IgD-negative memory B cell (primary cell): ENCODE measurements at regions not wholly inside any gene's neighbourhood (a gene's known extent, or its start where the extent isn't known, plus 50 kb on each side); places are given as distances from the start of the nearest gene placed in this dataset.
A peak's percentile ranks its signal among the peaks of the same experiment; 100 is the strongest.
"Not testable (repeated sequence)": the region's sequence is repeated elsewhere in the genome, so short reads cannot be mapped to it uniquely, and the experiment has no call there.

Experiments used
- H3K27ac Mint-ChIP-seq, 3 donors: one replicate each; pipeline ENCODE4 v1.8.0; 2020 to 2022; ENCODE audit warnings: mild to moderate bottlenecking in 3 of 3, mixed read lengths in 3 of 3, moderate library complexity in 1 of 3
- H3K27me3 Mint-ChIP-seq: one replicate; pipeline ENCODE4 v1.8.0; 2021; ENCODE audit warnings: mixed read lengths
- H3K36me3 Mint-ChIP-seq: one replicate; pipeline ENCODE4 v1.8.0; 2020; ENCODE audit warnings: mild to moderate bottlenecking, mixed read lengths
- H3K4me1 Mint-ChIP-seq, 3 donors: one replicate each; pipeline ENCODE4 v1.8.0; 2020 to 2022; ENCODE audit warnings: mixed read lengths in 3 of 3, mild to moderate bottlenecking in 1 of 3
- H3K4me3 Mint-ChIP-seq, 4 donors: one replicate each; pipeline ENCODE4 v1.8.0; 2020 to 2022; ENCODE audit warnings: mild to moderate bottlenecking in 4 of 4, mixed read lengths in 4 of 4, moderate library complexity in 3 of 4
- H3K9me3 Mint-ChIP-seq, 3 donors: one replicate each; pipeline ENCODE4 v1.8.0; 2020 to 2021; ENCODE audit warnings: mixed read lengths in 3 of 3, mild to moderate bottlenecking in 1 of 3

DNA sequence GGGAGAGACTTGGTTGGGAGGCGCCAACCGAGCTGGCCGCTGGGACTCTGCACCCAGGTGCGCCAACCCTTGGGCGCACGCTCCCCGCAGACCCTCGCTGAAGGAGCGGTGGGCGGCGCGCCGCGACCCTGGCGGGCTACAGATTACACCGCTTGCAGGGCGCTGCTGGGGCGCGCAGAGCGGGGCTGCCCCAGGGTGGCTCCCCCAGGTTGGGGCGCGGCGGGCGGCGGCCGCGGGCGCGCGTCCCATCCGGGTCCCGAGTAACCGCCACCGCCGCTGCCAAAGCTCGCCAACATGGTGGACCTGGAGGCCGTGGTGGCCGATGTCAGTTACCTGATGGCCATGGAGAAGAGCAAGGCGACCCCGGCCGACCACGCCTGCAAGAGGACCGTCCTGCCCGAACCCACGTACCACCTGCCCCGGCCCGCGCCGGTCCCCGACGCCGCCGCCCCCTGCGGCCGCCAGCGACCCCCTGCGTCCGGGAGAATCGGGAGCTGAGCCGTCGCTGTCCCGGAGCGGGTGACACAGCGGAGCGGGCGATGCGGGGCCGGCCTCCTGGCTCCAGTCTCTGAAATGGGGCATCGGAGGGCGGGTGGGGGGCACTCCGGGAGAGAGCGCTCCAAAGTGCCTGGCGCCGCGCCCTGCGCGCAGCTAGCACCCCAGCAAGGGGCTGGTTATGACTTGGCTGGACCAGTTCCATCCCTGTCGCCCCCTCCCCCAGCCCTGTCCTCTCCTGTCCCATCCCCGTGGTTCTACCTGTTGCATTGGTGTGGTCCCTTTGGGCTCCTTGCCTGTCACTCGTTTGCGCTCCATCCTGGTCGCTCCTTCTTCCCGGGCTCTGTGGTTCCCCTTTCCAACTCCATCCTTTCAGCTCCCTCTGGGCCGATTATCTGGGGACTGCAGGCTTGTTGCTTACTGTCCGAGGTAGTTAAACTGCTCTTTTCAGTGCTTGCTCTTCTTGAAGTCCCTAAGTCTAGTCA is 143.3 kb upstream of the GRK3 start:
- Mint-ChIP-seq H3K27me3 (peaks cover 38% of the 10 kb centered on the region), H3K27ac (peak overlapping the region in 1 of 3 donors; percentile 3), H3K36me3 (peaks cover 2% of the 10 kb centered on the region), H3K9me3 (no peaks in the 10 kb centered on the region), H3K4me1 (peaks cover 21 to 28% (median 22%) of the 10 kb centered on the region in 3 donors), H3K4me3 (peak overlapping the region; percentile 22 to 85 (median 72))

DNA sequence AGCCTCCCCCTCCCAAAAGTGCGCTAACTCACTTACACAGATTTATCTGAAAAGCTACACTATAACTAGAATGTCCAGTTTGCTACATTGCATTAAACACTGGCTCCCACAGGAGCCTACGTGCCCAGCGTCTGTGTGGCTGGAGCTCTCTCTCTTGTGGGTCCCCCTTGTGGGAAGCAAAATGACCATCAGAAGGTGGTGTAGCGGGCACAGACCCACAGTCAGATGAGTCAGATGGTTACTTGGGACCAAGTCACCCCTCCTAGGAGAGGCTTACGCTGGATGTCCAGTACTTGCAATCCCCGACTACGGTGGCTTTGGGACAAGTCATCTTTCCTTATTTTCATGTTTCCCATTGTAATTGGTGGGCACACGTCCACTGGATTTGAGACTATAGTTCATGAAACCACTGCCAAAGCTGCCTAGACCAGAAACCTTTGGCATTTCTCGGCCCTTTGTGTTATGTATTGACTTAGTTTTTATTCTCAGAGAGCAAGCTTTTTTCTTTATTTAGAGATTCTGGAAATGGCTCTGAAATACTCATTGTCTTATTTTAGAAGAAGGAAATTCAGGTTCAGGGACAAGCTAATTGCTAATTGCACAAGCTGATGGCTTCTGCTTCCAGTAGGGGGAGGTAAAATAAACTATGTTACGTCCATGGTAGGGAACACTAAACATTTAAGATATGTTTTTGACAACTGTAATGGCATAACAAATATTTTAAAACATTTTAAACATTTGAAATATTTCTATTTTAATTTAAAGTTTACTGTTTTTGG is 137.8 kb upstream of the GRK3 start:
- H3K36me3 Mint-ChIP-seq, H3K9me3 Mint-ChIP-seq, H3K4me1 Mint-ChIP-seq, H3K27me3 Mint-ChIP-seq, H3K27ac Mint-ChIP-seq, H3K4me3 Mint-ChIP-seq: not testable (repeated sequence)

DNA sequence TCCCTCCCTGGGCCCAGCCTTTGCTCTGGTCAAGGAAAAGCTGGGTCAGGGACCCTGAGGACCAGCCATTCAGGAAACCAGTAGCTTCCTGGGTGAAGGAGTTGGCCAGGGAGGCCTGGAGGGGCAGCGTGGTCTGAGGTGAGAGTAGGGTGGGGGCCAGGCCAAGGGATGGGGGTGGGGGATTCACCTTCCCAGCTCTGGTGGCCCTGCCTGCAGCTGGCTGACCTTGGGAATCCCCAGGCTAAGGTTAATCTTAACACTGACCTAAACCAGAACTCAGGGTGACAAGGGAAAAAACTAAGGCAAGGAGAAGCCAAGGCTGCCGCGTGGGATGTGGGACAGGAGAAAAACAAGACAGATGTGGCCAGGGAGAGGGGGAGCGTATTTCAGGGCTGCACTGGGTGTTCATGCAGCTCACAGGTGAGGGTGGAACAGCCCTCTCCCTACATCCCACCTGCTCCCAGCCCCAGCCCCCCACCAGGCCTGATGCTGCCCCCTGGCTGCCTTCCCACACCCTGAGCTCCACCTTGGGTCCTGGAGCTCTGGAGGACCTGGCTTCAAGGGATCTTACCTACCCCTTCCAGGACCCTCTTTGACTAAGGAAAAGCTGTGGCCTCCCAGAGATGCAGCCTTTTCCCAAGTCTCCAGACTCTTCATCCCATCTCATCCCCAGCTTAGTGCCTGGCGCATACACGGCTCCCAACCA is 132.7 kb upstream of the GRK3 start:
- not testable (repeated sequence) for H3K4me3 Mint-ChIP-seq, H3K27ac Mint-ChIP-seq, H3K36me3 Mint-ChIP-seq, H3K4me1 Mint-ChIP-seq, H3K27me3 Mint-ChIP-seq, H3K9me3 Mint-ChIP-seq

DNA sequence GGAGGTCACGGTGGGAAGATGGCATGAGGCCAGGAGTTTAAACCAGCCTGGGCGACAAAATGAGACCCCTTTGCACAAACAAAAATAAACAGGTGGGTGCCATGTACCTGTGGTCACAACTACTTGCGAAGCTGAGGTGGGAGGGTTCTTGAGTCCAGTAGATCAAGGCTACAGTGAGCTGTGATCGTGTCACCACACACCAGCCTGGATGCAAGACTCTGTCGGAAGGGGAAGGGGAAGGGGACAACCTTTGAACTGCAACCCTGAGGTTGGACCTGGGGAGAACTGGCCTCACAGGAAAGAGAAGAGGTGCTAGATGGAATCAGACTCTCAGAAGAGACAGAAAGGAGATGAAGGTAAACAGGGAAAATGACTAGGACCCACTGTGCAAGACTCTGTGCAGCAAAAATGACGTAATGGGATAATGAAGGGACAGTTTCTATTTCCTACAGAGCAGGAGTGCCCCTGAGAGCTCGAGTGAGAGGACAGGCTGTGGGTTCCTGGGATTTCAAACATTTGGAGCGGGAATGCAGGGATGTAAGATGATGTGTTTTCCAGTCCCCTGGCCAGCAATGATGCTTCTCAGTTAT is 131.0 kb upstream of the GRK3 start:
- not testable (repeated sequence) for H3K27ac Mint-ChIP-seq, H3K27me3 Mint-ChIP-seq, H3K36me3 Mint-ChIP-seq, H3K4me3 Mint-ChIP-seq, H3K4me1 Mint-ChIP-seq, H3K9me3 Mint-ChIP-seq

DNA sequence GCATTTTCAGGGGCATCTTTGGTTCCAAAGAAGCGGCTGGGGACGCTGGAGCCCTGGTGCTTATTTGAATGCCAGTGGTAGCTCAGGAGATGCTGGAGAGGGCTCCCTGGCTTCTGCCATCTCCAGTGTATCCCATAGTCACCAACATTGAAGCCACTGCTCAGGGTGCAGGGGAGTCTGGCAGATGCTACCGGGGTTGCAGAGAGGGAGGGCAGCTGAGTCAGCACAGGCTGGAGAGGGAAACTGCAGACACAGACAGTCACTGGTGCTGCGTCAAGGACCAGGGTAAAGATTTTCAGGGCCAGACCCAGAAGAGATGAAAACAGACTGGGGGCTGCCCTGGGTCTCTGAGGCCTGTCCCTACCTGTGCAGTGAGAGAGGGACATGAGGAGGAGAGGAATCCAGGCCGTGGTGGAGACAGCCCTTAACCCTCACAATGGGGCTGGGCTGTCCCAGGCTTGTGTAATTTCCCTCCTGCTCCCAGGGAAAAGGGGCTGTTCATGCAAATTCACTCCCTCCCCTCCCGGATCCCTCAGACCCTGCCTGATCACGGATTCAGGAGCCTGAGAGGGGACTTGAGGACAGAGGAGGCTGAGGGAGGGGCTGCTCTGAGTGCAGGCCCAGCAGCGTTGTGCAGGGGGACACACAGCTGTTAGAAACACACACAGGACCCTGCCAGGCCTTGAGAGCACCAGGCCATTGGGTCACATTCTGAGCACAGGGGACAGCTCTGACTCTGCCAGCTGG is 126.9 kb upstream of the GRK3 start:
- peaks cover 0 to 2% (median 0%) of the 10 kb centered on the region in 3 donors for H3K4me1 Mint-ChIP-seq
- no peaks in the 10 kb centered on the region for H3K36me3 Mint-ChIP-seq
- no peak overlapping the region for H3K27ac Mint-ChIP-seq
- H3K27me3 Mint-ChIP-seq = peaks cover 5% of the 10 kb centered on the region
- no peak overlapping the region for H3K4me3 Mint-ChIP-seq
- H3K9me3 Mint-ChIP-seq = no peaks in the 10 kb centered on the region

DNA sequence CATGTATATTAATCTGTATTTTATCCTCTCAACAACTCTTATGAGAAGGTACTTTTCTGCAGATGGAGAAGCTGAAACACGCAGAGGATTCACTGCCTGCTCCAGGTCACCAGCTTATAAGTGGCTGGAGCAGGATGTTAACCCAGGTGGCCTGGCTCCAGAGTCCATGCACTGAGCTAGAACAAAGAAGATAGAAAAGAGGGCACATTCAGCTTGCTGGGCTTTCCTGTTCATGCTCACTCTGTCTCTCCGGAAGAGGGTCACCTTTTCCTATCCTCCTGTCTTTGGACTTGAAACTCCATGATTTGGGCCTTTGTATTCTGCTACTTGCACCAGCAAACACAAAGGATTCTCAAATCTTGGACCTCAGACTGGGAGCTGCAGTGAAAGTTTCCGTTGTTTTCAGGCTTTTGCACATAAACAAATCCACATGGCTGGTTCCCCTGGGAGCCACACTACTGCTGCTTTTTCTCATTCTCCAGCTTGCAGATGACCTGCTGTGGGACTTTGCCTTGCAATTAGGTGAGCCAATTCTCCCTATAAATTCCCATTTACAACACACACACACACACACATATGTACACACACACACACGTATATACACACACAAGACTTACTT is 117.3 kb upstream of the GRK3 start:
- Mint-ChIP-seq H3K9me3 (no peaks in the 10 kb centered on the region), H3K4me3 (peak overlapping the region; percentile 52 to 99 (median 88)), H3K36me3 (no peaks in the 10 kb centered on the region), H3K4me1 (peaks cover 20 to 28% (median 27%) of the 10 kb centered on the region in 3 donors), H3K27ac (peak overlapping the region in 1 of 3 donors; percentile 95), H3K27me3 (no peaks in the 10 kb centered on the region)

DNA sequence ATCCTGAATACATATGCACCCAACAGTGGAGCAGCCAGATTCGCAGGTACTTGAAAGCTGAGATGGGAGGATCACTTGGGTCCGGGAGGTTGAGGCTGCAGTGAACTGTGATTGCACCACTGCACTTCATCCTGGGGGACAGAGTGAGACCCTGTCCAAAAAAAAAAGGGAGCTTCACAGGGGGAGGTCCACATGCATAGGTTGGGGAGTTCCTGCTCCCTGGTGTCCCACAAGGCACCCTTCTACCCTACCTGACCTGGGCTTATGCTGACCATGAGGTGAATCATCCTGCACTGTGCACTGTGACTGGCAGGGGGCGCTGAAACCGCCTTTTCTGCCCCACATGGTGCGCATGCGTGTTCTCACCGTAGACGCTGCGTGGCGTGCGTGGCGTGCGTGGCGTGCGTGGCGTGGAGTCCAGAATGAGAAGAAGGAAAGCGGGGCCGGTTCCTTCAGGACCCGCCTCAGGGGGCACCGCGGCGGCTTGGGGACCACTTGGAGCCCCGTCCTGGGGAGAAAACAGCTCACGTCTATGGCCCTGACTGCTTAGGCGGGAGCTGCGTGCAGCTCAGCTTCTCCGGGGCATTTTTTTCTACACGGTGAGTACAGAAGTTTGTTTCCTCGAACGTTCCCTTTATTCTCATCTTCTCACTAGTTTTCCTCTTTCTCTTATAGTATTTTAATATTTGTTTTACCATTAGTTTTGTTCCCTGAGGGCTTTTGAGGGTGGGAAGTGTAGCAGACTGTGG is 116.6 kb upstream of the GRK3 start:
- no peaks in the 10 kb centered on the region for H3K36me3 Mint-ChIP-seq
- no peaks in the 10 kb centered on the region for H3K27me3 Mint-ChIP-seq
- no peaks in the 10 kb centered on the region for H3K9me3 Mint-ChIP-seq
- H3K27ac Mint-ChIP-seq = peak overlapping the region; percentile 10 to 97 (median 95)
- peak overlapping the region; percentile 82 to 99 (median 94) for H3K4me3 Mint-ChIP-seq
- H3K4me1 Mint-ChIP-seq = peaks cover 25 to 34% (median 34%) of the 10 kb centered on the region in 3 donors

DNA sequence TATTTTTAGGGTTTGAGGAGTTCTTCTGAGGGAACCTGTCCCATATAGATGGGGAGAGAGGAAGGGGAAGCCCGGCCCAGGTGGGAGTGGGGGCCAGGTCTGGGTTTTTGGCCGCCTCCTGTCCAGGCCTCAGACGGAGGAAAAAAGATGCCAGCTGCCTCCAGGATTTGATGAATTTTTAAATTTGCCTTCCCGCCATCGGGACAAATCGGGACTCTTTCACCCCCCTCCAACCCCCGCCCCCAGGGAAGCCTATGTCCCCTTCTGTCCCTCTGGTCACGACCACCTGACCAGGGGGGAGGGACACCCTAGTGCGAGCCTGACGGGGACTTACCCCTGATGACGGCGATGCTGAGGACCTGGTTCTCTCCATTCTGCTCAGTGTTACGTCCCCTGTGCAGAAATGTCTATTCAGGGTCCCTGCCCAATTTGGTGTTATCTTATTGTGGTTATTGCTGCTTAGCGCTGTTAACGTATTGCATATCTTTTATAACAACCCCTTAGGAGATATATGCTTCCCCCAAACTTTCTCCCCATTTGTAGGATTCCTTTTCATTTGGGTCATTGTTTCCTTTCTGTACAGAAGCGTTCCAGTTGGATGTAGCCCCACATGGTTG is 115.9 kb upstream of the GRK3 start:
- peaks cover 27 to 36% (median 34%) of the 10 kb centered on the region in 3 donors for H3K4me1 Mint-ChIP-seq
- peak overlapping the region; percentile 82 to 99 (median 94) for H3K4me3 Mint-ChIP-seq

DNA sequence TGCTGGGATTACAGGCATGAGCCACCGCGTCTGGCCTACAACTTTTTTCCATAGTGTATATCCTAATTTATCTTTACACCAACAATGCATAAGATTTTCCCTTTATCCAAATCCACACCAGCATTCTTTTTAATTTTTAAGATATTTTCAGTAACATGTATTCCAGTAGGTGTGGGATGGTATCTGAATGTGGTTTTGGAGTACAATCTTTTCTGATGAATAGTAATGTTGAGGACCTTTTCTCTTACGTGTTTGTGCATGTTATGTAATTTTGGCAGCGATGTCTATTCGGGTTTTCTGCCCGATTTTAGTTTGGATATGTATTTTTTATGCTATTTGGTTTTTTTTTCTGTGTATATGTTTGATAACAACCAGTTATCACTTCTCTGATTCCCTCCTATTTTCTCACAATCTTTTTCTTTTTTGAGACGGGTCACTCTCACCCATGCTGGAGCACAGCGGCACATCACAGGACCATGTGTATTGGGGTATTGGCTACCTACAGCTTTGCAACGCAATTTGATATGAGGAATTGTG is 114.6 kb upstream of the GRK3 start:
- H3K36me3 Mint-ChIP-seq = peaks cover 4% of the 10 kb centered on the region
- H3K4me3 Mint-ChIP-seq = peak overlapping the region; percentile 82 to 99 (median 94)
- no peaks in the 10 kb centered on the region for H3K9me3 Mint-ChIP-seq
- no peaks in the 10 kb centered on the region for H3K27me3 Mint-ChIP-seq
- peak overlapping the region in 1 of 3 donors; percentile 93 for H3K27ac Mint-ChIP-seq
- peaks cover 27 to 40% (median 37%) of the 10 kb centered on the region in 3 donors for H3K4me1 Mint-ChIP-seq

More for the DNA sequence above, 115.9 kb upstream of the GRK3 start:
- no peaks in the 10 kb centered on the region for H3K27me3 Mint-ChIP-seq
- no peaks in the 10 kb centered on the region for H3K36me3 Mint-ChIP-seq
- no peaks in the 10 kb centered on the region for H3K9me3 Mint-ChIP-seq
- peak overlapping the region; percentile 55 to 97 (median 95) for H3K27ac Mint-ChIP-seq

DNA sequence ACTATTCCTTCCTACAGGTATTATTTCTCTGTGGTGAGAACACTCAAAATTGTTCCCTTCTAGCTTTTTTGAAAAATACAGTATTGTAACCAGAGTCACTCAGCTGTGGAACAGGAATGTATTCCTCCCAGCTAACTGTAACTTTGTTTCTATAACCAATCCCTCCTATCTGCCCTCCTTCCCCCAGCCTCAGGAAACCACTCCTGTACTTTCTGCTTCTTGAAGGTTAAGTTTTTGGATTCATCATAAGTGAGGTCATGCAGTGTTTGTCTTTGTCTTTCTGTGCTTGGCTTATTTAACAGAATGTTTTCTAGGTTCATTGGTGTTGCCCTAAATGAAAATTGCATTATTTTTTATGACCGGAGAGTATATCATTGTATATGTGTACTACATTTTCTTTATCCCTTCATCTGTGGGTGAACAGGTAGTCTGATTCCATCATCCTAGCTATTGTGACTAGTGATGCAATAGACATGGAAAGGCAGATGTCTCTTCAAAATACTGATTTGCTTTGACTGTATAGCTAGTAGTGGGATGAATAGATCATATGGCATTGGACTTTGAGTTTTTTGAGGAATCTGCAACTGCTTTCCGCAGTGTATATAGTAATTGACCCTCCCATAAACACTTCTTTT is 112.9 kb upstream of the GRK3 start:
- Mint-ChIP-seq H3K4me3 (peak overlapping the region in 3 of 4 donors; percentile 47 to 57 (median 51)), H3K4me1 (peaks cover 27 to 40% (median 36%) of the 10 kb centered on the region in 3 donors), H3K27ac (peak overlapping the region in 2 of 3 donors; percentile 67 to 82), H3K9me3 (no peaks in the 10 kb centered on the region), H3K36me3 (peaks cover 4% of the 10 kb centered on the region), H3K27me3 (no peaks in the 10 kb centered on the region)

DNA sequence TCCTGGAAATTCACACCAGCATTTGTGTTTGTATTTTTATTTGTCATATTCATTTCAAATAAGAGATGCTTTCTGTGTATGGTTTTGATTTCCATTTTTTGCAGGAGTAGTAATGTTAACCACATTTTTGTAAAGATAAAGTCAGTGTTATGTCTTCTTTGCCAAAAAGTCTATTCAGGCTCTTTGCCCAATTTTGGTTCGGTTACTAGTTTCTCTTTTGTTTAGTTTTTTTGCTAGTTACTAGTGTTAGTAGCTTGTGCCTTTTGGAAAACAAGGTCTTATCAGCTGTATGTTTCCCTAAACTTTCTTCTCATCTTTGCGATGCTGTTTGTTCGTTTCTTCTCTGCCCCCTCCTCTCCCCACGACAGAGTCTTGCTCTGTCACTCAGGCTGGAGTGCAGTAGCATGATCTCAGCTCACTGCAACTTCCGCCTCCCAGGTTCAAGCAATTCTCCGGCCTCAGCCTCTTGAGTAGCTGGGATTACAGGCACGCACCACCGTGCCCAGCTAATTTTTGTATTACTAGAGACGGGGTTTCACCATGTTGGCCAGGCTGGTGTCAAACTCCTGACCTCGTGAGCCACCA is 112.3 kb upstream of the GRK3 start:
- Mint-ChIP-seq H3K4me1 (peaks cover 27 to 41% (median 36%) of the 10 kb centered on the region in 3 donors), H3K27ac (peak overlapping the region in 1 of 3 donors; percentile 57), H3K27me3 (no peaks in the 10 kb centered on the region), H3K36me3 (peaks cover 4% of the 10 kb centered on the region), H3K9me3 (no peaks in the 10 kb centered on the region), H3K4me3 (peak overlapping the region in 1 of 4 donors; percentile 58)

DNA sequence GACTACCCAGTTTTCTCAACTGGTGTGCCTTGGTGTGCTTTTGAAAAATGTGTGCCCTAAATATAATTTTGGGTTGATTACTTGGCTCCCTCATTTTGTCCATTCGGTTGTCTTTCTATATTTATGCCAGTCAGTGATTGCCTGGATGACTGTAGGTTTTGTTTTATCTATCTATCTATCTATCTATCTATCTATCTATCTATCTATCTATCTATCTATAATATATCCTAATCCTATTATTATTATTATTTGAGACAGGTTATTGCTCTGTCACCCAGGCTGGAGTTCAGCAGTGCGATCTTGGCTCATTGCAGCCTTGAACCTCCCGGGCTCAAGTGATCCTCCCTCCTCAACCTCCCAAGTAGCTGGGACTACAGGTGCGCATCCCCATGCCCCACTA is 111.4 kb upstream of the GRK3 start:
- H3K4me3 Mint-ChIP-seq = peak overlapping the region in 1 of 4 donors; percentile 58
- no peaks in the 10 kb centered on the region for H3K27me3 Mint-ChIP-seq
- H3K27ac Mint-ChIP-seq = no peak overlapping the region
- H3K9me3 Mint-ChIP-seq = no peaks in the 10 kb centered on the region
- peaks cover 4% of the 10 kb centered on the region for H3K36me3 Mint-ChIP-seq
- H3K4me1 Mint-ChIP-seq = peaks cover 27 to 37% (median 36%) of the 10 kb centered on the region in 3 donors
